SKM-1 treated with dmso at 0.1 percent for 144 hours (cell line): ENCODE measurements at regions not wholly inside any gene's neighbourhood (a gene's known extent, or its start where the extent isn't known, plus 50 kb on each side); places are given as distances from the start of the nearest gene placed in this dataset.
"Not testable (repeated sequence)": the region's sequence is repeated elsewhere in the genome, so short reads cannot be mapped to it uniquely, and the experiment has no call there.

Source experiments
- DNase-seq: peaks from one replicate; lab custom pipeline; 2025; ENCODE audit not compliant: unreplicated experiment; lab: John Stamatoyannopoulos, UW

DNA sequence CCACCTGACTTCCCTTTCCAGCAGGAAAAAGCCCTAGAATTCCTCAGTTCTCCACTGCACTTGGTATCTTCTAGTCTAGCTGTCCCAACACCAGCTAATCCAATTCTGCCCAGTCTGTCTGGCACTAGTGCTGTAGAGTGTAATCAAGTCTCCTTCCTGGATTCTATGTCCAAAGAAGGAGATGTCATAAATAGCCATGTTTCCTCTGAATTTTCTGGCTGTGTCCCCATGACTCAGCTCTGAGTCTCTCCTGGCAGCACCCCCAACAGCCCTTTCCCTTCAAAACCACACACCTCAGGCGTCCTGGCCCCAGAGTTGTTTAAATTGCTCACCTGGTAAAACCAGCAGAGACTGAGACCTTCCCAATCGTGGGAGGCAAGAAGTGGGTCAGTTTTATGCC, 197.2 kb downstream of the GRXCR1 start:
- DNase-seq = no peak

DNA sequence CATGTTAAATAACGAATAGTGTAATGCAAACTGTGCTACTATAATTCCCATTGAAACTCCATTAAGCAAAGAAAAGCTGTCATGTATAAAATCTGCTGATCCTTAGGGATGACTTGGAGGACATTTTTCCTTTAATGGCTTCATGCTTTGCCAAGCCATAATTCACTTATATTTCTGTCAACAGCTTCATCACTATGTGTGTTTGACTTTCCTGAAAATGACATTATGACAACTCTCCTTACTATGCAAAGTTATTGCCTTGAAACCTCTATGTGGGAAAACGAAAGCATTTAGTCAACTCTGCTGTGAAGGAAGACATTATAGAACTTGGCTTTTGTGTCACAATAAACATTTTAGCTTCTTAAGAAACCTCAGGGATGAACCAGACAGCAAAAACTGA, 210.5 kb downstream of the GRXCR1 start:
- DNase-seq = no peak

DNA sequence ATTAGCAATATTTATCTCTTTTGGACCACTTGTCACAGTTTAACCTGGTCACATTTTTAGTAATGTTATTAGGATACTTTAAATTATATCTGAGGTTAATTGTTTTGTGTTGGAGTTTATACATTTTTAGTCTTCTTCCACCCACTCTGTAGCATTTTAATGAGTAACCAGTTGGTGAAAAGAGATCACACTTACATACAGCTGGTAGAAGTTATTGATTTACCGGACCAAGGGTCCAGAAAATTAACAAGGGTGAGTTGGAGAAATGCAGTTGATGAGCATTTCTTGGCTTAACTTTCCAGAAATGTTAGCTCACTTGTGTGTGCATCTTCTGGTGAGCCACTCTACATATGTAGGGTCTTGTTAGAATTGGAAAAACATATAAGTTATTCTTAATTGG, 219.6 kb downstream of the GRXCR1 start:
- no peak for DNase-seq

DNA sequence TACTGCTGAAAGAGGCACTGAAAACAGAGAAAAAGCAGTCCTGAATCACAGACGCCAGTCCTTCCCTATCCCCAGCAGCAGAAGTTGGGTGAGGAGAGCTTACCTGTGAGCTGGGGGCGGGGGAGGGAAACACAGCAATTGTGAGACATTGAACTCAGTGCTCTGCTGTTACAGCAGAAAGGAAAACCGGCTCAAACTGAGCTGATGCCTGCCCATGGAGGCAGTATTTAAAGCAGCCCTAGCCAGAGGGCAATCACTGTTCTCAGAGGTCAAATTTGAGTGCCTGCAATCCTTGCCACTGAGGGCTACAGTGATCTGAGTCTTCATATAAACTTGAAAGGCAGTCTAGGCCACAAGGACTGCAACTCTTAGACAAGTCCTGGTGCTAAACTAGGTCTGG, 220.7 kb downstream of the GRXCR1 start:
- DNase-seq = no peak

DNA sequence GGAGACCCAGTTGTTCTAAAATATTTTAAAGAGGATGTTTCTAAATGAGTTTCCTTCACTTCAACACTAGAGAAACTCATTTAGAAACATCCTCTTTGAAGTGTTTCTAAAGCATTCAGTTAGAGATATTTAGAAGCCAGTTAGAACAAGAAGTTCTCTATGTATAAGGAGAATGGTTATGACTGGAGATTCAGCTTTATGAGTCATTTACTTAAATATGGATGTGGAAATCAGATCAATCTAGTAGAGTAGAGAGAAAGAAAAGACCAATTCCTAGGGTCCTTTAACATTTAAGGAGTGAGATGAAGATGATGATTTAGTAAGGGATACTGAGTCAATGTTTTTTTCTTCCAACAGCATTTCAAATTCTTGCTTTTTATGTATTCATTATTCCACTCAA, 234.1 kb downstream of the GRXCR1 start:
- DNase-seq = no peak

DNA sequence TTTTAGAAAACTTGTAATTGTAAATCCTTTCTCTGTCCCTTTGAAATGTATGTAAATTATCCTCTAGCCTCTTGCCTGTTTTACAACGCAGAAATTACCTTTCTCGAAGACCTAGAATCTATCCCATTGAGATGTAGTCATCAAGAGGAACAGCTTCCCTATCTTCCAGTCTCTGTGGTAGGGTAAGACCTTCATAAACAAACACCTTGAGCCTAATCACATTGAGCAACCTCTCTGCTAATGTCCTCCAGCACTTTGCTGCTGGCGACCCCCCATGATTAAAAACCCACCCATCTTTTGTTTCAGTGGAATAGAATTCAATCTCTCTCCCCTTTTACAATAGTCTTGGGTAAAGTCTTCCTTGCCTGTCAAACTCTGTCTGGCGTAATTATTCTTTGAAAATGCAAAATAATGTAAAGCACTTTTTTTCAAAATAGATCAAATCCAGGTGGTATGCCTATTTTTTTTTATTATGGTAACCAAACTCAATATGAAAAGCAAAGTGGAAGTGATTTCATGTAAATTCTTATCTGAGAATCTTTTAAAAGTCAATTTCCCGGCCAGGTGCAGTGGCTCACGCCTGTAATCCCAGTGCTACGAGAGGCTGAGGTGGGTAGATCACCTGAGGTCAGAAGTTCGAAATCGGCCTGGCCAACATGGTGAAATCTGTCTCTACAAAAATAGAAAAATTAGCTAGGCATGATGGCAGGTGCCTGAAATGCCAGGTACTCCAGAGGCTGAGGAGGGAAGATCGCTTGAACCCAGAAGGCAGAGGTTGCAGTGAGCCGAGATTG, 237.9 kb downstream of the GRXCR1 start:
- no peak for DNase-seq

DNA sequence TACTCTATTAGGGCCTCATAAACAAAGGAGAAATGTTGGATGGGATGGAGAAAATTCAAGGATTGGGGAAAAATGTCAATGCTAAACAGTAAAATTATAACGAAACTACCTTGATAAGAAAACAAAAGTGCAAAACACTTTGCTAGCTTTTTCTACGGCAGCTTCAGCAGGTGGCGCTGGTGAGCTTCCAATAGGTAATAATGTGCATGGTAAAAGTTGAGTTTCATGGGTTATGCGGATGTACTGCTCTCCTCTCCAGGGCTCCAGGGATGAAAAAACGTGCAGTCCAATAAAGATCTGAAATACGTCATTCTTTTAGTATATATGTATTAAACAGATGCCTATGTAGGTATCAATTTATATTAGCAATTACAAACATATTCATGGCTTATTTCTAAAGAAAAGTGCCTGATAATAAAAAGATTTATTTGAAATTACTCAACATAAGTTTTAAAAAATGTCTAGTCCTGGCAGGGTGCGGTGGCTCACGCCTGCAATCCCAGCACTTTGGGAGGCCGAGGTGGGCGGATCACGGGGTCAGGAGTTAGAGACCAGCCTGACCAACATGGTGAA, 239.6 kb downstream of the GRXCR1 start:
- DNase-seq = peak; percentile 55

DNA sequence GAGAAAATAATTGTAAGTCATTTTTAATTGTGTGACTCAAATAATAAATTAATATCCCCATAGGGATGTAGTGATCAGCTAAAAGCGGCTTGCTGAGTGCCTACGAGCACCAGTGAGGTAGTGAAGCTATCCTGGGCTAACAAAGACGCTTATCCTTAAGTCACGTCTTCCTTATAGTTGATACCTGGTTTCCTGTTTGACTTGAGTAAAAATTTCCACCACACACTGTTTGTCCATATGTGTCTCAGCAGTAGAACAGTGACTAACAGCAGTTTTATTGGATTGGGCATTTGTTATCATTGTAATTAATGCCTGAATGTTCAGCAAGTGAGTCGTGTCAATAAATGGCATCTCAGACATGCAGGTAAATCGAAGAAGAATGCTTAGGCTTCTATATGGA, 241.1 kb downstream of the GRXCR1 start:
- no peak for DNase-seq

DNA sequence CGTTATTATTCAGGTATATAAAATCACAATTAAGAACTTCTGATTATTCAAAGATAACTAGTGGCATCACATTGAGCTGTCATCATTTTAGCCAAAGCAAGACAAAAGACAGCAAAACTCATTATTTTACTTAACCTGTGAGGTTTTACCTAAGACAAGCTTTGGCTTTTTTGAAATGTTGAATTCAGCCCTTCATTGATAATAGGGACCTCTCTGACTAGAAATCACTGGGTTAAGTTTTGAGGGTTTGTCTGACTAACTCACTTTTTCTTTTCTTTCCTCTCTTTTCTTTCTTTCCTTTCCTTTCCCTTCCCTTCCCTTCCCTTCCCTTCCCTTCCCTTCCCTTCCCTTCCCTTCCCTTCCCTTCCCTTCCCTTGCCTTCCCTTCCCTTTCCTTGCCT, 244.2 kb downstream of the GRXCR1 start:
- no peak for DNase-seq

DNA sequence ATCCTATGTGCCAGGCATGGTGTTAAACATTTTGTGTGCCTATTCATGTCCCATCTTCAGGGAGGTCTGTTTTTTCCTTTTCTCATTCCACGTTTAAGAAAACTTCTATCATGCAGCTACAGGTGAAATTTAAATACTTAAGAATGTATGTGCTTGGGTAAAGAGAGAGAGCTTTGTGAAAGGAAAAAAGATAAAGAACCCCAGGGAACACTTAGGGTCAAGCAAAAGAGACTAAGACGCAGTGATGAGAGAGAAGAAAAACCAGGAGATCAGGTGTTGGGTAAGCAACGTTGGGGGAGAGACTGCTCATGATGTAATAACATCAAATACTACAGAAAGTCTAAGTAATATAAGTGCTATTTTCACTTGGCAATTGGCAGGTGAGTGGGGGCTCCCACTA, 253.7 kb downstream of the GRXCR1 start:
- no peak for DNase-seq

DNA sequence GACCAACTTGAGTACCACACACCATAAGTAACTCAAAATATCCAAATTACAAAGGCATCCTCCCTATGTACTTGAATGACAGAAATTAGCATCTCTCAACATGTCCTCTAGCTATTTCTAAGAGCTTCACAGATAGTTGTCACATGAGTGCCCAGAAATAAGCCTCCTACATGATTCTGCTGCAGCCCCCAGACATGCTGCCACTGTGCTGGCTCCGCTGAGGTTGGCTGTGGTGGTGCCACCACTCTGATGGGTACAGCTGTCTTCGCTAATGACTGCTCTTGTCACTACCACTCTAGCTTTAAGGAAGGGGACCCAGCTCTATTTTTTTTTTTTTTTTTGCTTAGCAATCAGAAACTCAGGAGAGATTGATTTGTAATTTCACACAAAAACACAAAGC, 256.0 kb downstream of the GRXCR1 start:
- no peak for DNase-seq

DNA sequence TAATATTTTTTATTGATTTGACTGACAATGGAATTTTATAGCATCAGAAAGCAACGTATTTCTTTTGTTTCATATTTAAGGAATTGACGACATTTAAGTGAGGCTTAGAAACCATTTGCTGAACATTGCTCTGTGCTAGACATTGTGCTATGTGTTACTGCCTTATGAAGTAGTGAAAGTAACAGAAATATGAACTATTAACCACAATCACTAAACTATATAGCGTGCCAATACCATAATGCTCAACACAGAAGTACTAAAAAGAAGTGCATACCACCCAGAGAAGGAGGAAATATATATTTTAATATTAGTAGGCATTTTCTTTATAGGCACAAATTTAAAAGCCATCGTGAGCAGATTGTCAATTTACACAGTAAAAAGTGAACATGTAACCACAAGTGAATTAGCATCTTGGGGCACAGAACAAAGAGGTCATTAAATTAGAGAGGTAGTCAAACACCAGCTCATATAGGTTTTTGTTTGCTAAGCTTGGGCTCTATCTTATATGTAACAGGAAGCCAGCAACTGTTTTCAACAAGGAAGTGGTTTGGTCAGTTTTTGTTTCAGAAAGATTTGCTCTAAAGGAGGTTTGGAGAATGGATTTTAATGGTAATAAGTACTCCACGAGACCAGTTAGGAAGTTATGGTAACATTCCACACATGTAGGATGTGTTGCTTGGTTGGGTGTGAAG, 270.7 kb downstream of the GRXCR1 start:
- DNase-seq = no peak

DNA sequence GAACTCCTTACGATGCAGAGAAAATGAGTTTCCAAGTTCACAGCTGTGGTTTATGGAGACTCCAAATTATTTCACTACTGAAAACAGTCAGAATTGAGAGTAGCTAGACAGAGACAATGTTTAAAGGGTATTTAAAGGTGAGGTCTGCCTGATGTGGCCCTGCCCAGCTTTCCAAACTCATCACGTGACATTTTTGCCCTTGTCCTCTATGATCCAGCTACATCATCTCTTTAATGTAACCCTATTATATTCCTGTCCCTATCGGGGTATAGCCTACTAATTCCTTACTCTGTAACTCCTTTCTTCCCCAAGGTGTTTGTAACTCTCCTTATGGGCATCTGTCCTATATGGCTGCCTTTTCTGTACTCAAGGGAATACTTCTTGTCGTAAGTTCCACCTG, 297.2 kb downstream of the GRXCR1 start:
- DNase-seq = no peak

DNA sequence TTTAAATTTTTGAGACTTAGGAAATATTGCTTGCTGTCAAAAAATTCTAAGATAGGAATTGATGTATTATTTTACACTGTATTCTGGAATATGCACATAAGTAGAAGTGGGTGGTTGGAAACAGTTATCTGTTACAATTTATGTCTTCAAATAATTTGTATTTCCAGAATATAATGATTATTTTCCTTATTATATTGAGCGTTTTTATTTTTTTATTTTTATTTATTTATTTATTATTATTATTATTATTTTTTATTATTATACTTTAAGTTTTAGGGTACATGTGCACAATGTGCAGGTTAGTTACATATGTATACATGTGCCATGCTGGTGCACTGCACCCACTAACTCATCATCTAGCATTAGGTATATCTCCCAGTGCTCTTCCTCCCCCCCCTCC, 320.1 kb downstream of the GRXCR1 start:
- DNase-seq = not testable (repeated sequence)

DNA sequence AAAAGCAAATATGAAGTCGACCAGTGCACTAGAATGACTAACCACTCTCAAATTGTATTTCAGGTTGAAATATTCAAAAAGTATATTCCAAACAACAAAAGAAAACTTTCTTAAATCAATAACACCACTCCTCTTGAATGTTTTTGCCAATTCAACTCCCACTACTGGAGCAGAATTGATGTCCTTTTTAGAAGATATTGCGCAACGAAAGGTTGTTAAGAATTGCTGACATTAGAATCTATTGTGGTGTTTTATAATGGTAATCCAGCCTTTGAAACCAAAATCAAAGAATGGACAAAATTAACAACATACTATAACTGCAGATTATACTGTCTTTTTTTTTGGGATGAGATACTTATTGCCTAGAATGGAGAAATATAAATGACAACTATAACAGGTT, 331.3 kb downstream of the GRXCR1 start:
- DNase-seq = no peak

DNA sequence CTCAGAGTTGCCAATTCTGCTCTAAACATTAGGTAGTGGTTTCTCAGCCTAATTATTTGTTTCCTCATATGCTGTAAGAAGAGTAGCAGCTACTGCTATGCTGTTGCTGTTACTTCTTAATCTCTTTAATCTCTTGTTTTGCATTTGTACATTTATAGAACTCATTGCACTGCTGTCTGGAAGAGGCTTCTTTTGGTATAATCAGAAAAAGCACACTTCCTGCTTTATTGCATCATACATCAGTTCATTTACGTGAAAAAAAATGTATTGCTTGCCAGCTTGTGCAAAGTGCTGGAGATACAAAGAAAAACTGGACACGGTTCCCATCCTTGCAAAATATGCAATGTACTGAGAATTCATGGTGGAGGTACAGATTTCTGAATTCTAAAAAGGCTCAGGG, 332.0 kb downstream of the GRXCR1 start:
- peak; percentile 47 for DNase-seq

DNA sequence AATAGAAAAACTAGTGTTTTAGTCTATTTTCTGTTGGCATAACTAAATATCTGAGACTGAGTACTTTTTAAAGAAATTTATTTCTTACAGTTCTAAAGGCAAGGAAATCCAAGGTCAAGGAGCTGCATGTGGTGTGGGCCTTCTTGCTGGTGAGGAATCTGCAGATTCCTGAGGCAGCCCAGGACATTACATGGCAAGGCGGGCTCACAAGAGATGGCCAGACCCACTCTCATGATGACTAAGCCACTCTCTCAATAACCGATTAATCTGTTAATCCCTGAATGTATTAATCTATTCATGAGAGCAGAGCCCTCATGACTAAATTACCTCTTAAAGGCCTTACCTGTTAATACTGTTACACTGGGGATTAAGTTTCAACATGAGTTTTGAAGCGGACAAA, 340.8 kb downstream of the GRXCR1 start:
- DNase-seq = no peak

DNA sequence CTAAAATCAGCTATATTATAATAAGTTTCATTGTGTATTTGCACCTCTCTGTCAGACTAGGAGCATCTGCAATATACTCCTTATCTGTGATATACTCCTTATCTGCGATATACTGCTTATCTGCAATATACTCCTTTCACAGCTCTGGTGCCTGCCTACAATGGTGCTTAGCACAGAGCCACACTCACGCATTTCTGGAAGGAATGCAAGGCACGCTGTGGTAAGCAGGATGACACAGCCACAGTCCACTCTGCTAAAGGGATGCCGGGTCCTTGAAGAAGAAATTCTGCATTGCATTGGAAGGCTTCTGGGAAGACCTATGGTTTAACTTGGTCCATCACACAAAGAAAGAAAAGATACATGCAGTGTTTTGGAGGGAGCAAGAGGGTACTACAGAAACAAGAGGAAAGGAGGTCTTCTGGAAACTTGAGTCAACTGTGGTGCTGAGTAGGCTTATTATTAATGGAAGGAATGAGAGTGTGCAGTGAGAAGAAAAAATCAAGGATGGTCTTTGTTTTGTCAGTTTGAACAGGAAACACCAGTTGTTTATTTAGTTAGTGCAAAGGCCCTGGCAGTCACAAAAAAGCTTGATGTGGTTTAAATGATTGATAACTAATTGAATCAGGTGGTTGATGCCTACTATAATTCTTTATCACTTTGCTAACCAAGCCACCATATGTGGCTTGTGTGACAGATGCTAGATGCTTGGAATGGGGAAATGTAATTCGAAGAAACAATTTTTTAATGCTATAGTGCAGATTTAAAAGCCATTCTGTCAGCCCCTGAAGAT, 342.3 kb downstream of the GRXCR1 start:
- no peak for DNase-seq

DNA sequence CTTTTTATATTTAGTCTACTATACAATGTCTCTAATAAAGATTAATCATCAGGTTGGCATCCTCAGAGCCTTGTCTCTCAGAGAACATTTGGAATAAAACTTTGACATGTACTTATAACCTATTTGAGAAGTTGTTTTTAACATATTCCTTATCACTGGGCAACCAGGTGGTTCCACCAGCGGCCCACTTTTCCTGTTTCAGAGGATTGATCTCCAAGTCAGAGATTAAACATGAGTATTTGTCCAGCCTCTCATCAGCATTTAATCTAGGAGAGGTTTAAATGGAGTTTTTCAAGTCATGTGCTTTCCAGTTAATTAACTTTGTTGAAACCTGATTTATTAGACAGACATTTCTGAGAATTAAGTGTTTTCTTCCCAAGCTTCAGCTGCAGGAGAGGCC, 345.5 kb downstream of the GRXCR1 start:
- DNase-seq = no peak

DNA sequence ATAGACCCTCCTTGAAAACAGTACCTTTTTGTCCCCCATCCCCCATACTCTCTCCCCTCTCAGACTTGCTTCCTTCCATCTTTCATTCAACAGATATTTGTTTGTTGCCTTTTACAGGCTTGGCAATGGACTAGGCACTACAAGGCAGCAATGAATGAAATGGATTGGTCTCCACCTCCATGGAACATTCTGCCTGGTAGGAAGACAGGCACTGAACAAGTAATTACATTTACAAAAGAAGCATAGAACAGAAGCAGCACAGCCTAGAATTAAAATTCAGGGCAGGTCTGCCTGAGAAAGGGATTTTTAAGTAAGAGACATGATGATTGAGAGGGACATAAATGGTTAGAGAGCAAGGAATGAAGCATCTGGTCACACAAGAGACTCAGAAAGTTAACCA, 346.1 kb downstream of the GRXCR1 start:
- no peak for DNase-seq

DNA sequence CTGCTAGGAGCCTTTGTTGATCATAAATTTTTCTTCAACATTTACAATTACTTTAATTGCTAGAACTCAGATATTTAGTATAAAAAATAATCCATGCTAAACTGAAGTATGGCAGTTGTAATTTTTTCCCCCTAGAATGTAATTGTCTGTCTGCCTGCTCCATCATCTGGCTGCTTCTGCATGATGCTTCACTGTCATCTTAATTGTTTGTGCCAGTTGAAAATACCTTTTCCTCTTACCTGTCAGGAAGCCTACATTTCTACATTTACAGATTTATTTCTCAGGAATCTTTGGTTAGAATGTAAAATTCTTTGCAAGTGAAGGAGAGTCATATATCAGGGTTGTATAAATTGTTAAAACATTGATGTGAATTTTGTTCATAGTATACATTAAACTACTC, 348.6 kb downstream of the GRXCR1 start:
- DNase-seq = no peak

DNA sequence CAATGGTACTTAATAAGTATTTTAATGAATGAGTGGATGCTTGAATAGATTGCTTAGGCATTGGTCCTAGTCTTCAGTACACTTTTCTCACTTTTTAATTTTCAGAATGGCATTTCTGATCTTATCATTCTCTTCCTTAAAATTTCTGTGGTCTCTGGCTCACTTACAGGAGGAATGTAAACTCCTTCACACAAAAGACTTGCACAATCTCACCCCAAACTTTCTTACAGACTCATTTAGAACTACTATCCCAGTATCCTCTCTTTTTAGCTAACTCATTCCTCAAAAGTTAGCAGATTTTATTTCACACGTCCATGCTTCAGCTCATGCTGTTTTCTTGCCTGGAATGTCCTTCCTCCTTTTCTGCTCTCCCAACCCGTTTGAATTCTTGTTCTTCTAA, 350.1 kb downstream of the GRXCR1 start:
- DNase-seq = no peak
